ENCODE measurements at regions not wholly inside any gene's neighbourhood (a gene's known extent, or its start where the extent isn't known, plus 50 kb on each side); places are given as distances from the start of the nearest gene placed in this dataset.
"Not testable (repeated sequence)": the region's sequence is repeated elsewhere in the genome, so short reads cannot be mapped to it uniquely, and the experiment has no call there.

DNA sequence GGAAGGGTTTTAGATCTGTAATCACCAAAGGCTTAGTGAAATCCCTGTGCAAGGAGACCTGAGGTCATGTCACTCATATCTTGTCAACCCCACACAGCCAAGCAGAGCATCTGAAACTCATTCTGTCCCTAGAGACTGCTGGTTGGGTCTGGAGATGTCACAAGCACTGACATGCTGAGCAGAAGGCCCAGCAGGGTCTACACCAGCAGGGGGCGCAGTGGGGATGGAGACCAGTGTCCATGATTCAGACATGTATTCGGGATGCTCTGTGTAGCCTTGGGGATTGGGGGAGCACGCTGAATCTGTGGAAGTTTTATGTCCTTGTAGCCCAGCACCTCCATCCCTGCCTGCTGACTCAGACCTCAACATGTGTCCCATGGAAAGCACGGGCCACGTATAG is 1247.3 kb downstream of the RPIA start:
- TF ChIP-seq EP300 (conservative IDR thresholded peaks at IDR 0.05; ENCODE audit: poor library complexity, severe bottlenecking); TAF1 (IDR thresholded peaks at IDR 0.05; ENCODE audit: low read depth); RAD21 (conservative IDR thresholded peaks at IDR 0.05); EZH2 (IDR thresholded peaks at IDR 0.05; ENCODE audit: borderline replicate concordance, insufficient read depth, low read length, poor library complexity, severe bottlenecking); REST (IDR thresholded peaks at IDR 0.05; ENCODE audit: borderline replicate concordance); POLR2AphosphoS5 (IDR thresholded peaks at IDR 0.05); SMC3 (conservative IDR thresholded peaks at IDR 0.05; ENCODE audit: poor library complexity): not testable (repeated sequence)
- TF ChIP-seq, protein P1, sequence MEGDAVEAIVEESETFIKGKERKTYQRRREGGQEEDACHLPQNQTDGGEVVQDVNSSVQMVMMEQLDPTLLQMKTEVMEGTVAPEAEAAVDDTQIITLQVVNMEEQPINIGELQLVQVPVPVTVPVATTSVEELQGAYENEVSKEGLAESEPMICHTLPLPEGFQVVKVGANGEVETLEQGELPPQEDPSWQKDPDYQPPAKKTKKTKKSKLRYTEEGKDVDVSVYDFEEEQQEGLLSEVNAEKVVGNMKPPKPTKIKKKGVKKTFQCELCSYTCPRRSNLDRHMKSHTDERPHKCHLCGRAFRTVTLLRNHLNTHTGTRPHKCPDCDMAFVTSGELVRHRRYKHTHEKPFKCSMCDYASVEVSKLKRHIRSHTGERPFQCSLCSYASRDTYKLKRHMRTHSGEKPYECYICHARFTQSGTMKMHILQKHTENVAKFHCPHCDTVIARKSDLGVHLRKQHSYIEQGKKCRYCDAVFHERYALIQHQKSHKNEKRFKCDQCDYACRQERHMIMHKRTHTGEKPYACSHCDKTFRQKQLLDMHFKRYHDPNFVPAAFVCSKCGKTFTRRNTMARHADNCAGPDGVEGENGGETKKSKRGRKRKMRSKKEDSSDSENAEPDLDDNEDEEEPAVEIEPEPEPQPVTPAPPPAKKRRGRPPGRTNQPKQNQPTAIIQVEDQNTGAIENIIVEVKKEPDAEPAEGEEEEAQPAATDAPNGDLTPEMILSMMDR (IDR thresholded peaks at IDR 0.05; ENCODE audit: poor library complexity, severe bottlenecking): not testable (repeated sequence)
